Upper lobe of left lung (tissue), 4 donors: ENCODE measurements at regions not wholly inside any gene's neighbourhood (a gene's known extent, or its start where the extent isn't known, plus 50 kb on each side); places are given as distances from the start of the nearest gene placed in this dataset.

ENCODE experiments used
- EP300 ChIP-seq, 4 donors: sonication (generic); formaldehyde crosslinking; IDR thresholded peaks; one replicate each; pipeline ENCODE4 v1.5.1; 2017; ENCODE audit warnings: antibody characterized with exemption in 4 of 4, control low read depth in 2 of 4
- POLR2A ChIP-seq, 4 donors: fragments of 450-650 bp; IDR thresholded peaks; one replicate each; pipeline ENCODE4 v1.5.1; 2016 to 2017; ENCODE audit warnings: antibody characterized with exemption in 4 of 4, mild to moderate bottlenecking in 2 of 4
- POLR2AphosphoS5 ChIP-seq, 2 donors: sonication (generic); formaldehyde crosslinking; IDR thresholded peaks; one replicate each; pipeline ENCODE4 v1.5.1; 2017; ENCODE audit warnings: antibody characterized with exemption in 2 of 2
- TF ChIP-seq, protein P1 (sequence below), 6 experiments: fragments of 450-650 bp in 4 of 6; fragments of 200-600 bp in 2 of 6; sonication (generic) in 2 of 6; IDR thresholded peaks; one replicate each; pipeline ENCODE4 v1.5.1; 2016 to 2019; ENCODE audit warnings: antibody characterized with exemption in 6 of 6

DNA sequence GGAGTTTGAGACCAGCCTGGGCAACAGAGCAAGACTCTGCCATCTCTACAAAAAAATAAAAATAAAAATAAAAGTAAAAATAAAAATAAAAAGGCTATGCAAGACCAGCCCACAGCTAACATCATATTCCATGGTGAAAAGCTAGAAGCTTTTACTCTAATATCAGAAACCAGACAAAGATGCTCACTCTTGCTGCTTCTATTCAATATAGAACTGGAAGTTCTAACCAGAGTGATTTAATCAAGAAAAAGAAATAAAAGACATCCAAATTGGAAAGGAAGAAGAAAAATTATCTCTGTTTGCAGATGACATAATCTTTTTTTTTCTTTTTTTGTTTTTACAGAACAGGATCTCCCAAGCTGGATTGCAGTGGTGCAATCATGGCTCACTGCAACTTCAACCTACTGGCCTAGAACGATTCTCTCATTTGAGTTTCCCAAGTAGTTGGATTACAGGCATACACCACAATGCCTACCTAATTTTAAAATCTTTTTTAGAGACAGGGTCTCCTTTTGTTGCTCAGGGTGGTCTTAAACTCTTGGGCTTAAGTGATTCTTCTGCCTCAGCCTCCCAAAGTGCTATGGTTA lies 100.7 kb upstream of the JAG1 start:
- TF ChIP-seq, protein P1, sequence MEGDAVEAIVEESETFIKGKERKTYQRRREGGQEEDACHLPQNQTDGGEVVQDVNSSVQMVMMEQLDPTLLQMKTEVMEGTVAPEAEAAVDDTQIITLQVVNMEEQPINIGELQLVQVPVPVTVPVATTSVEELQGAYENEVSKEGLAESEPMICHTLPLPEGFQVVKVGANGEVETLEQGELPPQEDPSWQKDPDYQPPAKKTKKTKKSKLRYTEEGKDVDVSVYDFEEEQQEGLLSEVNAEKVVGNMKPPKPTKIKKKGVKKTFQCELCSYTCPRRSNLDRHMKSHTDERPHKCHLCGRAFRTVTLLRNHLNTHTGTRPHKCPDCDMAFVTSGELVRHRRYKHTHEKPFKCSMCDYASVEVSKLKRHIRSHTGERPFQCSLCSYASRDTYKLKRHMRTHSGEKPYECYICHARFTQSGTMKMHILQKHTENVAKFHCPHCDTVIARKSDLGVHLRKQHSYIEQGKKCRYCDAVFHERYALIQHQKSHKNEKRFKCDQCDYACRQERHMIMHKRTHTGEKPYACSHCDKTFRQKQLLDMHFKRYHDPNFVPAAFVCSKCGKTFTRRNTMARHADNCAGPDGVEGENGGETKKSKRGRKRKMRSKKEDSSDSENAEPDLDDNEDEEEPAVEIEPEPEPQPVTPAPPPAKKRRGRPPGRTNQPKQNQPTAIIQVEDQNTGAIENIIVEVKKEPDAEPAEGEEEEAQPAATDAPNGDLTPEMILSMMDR (IDR thresholded peaks at IDR 0.05): no peak
- TF ChIP-seq POLR2A (IDR thresholded peaks at IDR 0.05) (no peak), EP300 (IDR thresholded peaks at IDR 0.05) (no peak), POLR2AphosphoS5 (IDR thresholded peaks at IDR 0.05) (no peak)
